RWPE2 (cell line): ENCODE measurements at regions not wholly inside any gene's neighbourhood (a gene's known extent, or its start where the extent isn't known, plus 50 kb on each side); places are given as distances from the start of the nearest gene placed in this dataset.

Experiments used
- ATAC-seq: fragments of 200-7000 bp; cut with Tn5 transposase; 3 replicates; pipeline ENCODE4 v1.9.1; 2021; ENCODE audit warnings: low read depth
- DNase-seq: peaks from one replicate; pipeline ENCODE4 v3.0.0-alpha.2; 2020; ENCODE audit warnings: low spot score
- H3K27ac ChIP-seq: fragments of 450-650 bp; 2 replicates; pipeline ENCODE4 v1.5.1; 2017; ENCODE audit warnings: mild to moderate bottlenecking; ENCODE audit not compliant: poor library complexity, severe bottlenecking
- H3K27me3 ChIP-seq: fragments of 250-450 bp; sonication (Bioruptor Pico); 2 replicates; pipeline ENCODE4 v1.5.1; 2021; ENCODE audit warnings: mild to moderate bottlenecking, moderate library complexity; ENCODE audit not compliant: insufficient read depth, poor library complexity, severe bottlenecking
- H3K36me3 ChIP-seq: fragments of 250-450 bp; sonication (Bioruptor Pico); 2 replicates; pipeline ENCODE4 v1.5.1; 2020; ENCODE audit warnings: low read depth, mild to moderate bottlenecking, moderate library complexity
- H3K4me1 ChIP-seq: fragments of 250-450 bp; sonication (Bioruptor Pico); 2 replicates; pipeline ENCODE4 v1.5.1; 2021; ENCODE audit warnings: mild to moderate bottlenecking, moderate library complexity; ENCODE audit not compliant: insufficient read depth, poor library complexity, severe bottlenecking
- H3K4me3 ChIP-seq: fragments of 250-450 bp; sonication (Bioruptor Pico); 2 replicates; pipeline ENCODE4 v1.5.1; 2021; ENCODE audit warnings: mild to moderate bottlenecking, moderate library complexity; ENCODE audit not compliant: severe bottlenecking
- H3K9me3 ChIP-seq: fragments of 250-450 bp; sonication (Bioruptor Pico); 2 replicates; pipeline ENCODE4 v1.5.1; 2021; ENCODE audit warnings: mild to moderate bottlenecking, moderate library complexity; ENCODE audit not compliant: severe bottlenecking
- CTCF ChIP-seq: fragments of 450-650 bp; IDR thresholded peaks from one replicate; pipeline ENCODE4 v1.5.1; 2017; ENCODE audit warnings: mild to moderate bottlenecking, moderate library complexity; ENCODE audit not compliant: poor library complexity, severe bottlenecking

- Histone ChIP-seq H3K4me1 (no peaks in the 10 kb centered on the region), H3K27ac (no peak overlapping the region)
Measured at GRCh38 chr3:118036215-118036614, 998.4 kb downstream of the IGSF11 start.

GRCh38 chr3:118055381-118055780, 979.3 kb downstream of the IGSF11 start:
- ATAC-seq = no peak
- Histone ChIP-seq H3K4me1 (no peaks in the 10 kb centered on the region), H3K27ac (no peak overlapping the region), H3K9me3 (no peaks in the 10 kb centered on the region), H3K36me3 (no peaks in the 10 kb centered on the region), H3K27me3 (no peaks in the 10 kb centered on the region), H3K4me3 (no peak overlapping the region)
- TF ChIP-seq CTCF = no peak
- DNase-seq = no peak

More at GRCh38 chr3:118036215-118036614, 998.4 kb downstream of the IGSF11 start:
- no peaks in the 10 kb centered on the region for H3K36me3 ChIP-seq
- H3K27me3 ChIP-seq = no peaks in the 10 kb centered on the region
- DNase-seq = no peak
- ATAC-seq = no peak
- no peak overlapping the region for H3K4me3 ChIP-seq
- H3K9me3 ChIP-seq = no peaks in the 10 kb centered on the region
- TF ChIP-seq CTCF = no peak

- Histone ChIP-seq H3K4me3 (no peak overlapping the region), H3K4me1 (no peaks in the 10 kb centered on the region), H3K36me3 (no peaks in the 10 kb centered on the region), H3K9me3 (no peaks in the 10 kb centered on the region), H3K27me3 (no peaks in the 10 kb centered on the region), H3K27ac (no peak overlapping the region)
- DNase-seq (no peak), ATAC-seq (no peak)
- TF ChIP-seq CTCF = no peak
Measured at GRCh38 chr3:118057086-118057485, 977.6 kb downstream of the IGSF11 start.

GRCh38 chr3:118059096-118059495, 975.5 kb downstream of the IGSF11 start:
- TF ChIP-seq CTCF = no peak

GRCh38 chr3:118067439-118067838, 967.2 kb downstream of the IGSF11 start:
- no peak for TF ChIP-seq CTCF
- DNase-seq (no peak), ATAC-seq (no peak)
- Histone ChIP-seq H3K36me3 (no peaks in the 10 kb centered on the region), H3K27ac (no peak overlapping the region), H3K4me3 (no peak overlapping the region), H3K9me3 (no peaks in the 10 kb centered on the region), H3K4me1 (no peaks in the 10 kb centered on the region), H3K27me3 (no peaks in the 10 kb centered on the region)

More at GRCh38 chr3:118059096-118059495, 975.5 kb downstream of the IGSF11 start:
- no peaks in the 10 kb centered on the region for H3K36me3 ChIP-seq
- H3K4me3 ChIP-seq = no peak overlapping the region
- DNase-seq (no peak), ATAC-seq (no peak)
- no peaks in the 10 kb centered on the region for H3K27me3 ChIP-seq
- H3K9me3 ChIP-seq = no peaks in the 10 kb centered on the region
- H3K4me1 ChIP-seq = no peaks in the 10 kb centered on the region
- no peak overlapping the region for H3K27ac ChIP-seq
